ENCODE measurements at regions not wholly inside any gene's neighbourhood (a gene's known extent, or its start where the extent isn't known, plus 50 kb on each side); places are given as distances from the start of the nearest gene placed in this dataset.
"Not testable (repeated sequence)": the region's sequence is repeated elsewhere in the genome, so short reads cannot be mapped to it uniquely, and the experiment has no call there.

GRCh38 chr5:110268283-110268682 is 458.2 kb downstream of the TMEM232 start:
- Histone ChIP-seq H3K36me3 (no peaks in the 10 kb centered on the region), H3K27ac (no peak overlapping the region), H3K4me1 (no peaks in the 10 kb centered on the region), H3K4me3 (no peak overlapping the region), H3K27me3 (no peaks in the 10 kb centered on the region), H3K9me3 (no peaks in the 10 kb centered on the region)
- TF ChIP-seq POLR2A (IDR thresholded peaks at IDR 0.05): no peak
- TF ChIP-seq, protein P1, sequence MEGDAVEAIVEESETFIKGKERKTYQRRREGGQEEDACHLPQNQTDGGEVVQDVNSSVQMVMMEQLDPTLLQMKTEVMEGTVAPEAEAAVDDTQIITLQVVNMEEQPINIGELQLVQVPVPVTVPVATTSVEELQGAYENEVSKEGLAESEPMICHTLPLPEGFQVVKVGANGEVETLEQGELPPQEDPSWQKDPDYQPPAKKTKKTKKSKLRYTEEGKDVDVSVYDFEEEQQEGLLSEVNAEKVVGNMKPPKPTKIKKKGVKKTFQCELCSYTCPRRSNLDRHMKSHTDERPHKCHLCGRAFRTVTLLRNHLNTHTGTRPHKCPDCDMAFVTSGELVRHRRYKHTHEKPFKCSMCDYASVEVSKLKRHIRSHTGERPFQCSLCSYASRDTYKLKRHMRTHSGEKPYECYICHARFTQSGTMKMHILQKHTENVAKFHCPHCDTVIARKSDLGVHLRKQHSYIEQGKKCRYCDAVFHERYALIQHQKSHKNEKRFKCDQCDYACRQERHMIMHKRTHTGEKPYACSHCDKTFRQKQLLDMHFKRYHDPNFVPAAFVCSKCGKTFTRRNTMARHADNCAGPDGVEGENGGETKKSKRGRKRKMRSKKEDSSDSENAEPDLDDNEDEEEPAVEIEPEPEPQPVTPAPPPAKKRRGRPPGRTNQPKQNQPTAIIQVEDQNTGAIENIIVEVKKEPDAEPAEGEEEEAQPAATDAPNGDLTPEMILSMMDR (IDR thresholded peaks at IDR 0.05): no peak
- ATAC-seq: no peak
- intact Hi-C loops (cut with DNase I): no loop called here
- no peak for DNase-seq

DNA sequence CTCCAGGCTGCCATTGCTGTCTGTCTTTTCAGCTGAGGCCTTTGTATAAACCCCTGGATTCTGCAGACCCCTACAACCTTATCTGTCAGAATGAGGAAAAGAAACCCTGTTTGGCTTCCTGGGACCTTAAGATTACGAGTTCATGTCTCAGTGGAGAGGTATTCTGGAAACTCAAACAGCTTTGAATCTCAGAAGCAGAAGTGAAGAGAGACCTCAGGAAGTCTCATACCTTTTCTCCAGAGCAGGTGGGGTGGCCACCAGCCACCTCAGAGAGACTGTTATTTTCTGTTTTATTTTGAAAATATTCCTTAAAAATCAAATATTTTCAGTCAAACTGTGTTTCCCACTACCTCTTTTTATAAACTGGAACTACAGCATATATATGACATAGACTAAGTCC is 457.5 kb downstream of the TMEM232 start:
- ATAC-seq (no peak), DNase-seq (no peak)
- Histone ChIP-seq H3K9me3 (no peaks in the 10 kb centered on the region), H3K4me3 (no peak overlapping the region), H3K27me3 (no peaks in the 10 kb centered on the region), H3K36me3 (no peaks in the 10 kb centered on the region), H3K4me1 (no peaks in the 10 kb centered on the region), H3K27ac (no peak overlapping the region)
- 62% methylated on average over 1 of the region's 1 CpG for WGBS (ENCODE audit: insufficient coverage, low coverage, low lambda C conversion rate, missing lambda C conversion rate)
- TF ChIP-seq, protein P1 (IDR thresholded peaks at IDR 0.05): no peak
- TF ChIP-seq POLR2A (IDR thresholded peaks at IDR 0.05): no peak
- intact Hi-C loops (cut with DNase I): no loop called here

DNA sequence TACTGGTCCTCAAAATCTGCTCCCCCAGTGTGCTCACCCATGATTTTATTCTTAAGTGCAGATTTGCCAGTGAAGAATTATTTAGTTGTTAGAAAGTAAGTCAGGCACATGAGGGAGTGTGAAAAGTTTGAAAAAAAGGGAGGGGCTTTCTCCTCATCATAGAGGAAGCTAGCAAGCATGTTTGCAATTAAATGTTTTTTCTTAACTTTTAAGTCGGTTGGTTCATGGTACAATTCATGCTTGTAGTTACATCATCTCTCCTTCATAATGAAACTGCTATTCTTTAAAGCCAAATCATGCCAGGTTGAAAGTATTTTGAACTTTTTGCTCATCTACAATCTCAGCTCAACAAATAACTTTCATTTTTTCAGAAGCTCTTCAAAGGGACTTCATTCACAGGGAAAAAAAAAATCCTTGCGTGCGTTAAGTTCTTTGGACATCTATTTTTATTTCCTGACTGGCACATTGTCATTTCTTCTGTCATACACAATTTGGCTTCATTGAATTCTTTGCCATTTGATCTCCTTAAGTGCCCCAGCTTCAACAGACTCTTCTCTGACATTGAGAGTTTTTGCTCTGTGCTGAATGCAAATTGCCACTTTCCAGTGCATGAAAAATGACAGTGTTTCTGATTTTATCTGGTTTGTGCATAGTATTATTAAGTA is 456.9 kb downstream of the TMEM232 start:
- ATAC-seq: no peak
- 66% methylated on average over 3 of the region's 3 CpGs for WGBS (ENCODE audit: insufficient coverage, low coverage, low lambda C conversion rate, missing lambda C conversion rate)

GRCh38 chr5:110275878-110276277 is 450.6 kb downstream of the TMEM232 start:
- H3K36me3 ChIP-seq: no peaks in the 10 kb centered on the region
- intact Hi-C loops (cut with DNase I): no loop called here
- DNase-seq: no peak
- no peak overlapping the region for H3K4me3 ChIP-seq
- H3K9me3 ChIP-seq: no peaks in the 10 kb centered on the region
- H3K27ac ChIP-seq: no peak overlapping the region
- H3K4me1 ChIP-seq: no peaks in the 10 kb centered on the region
- H3K27me3 ChIP-seq: no peaks in the 10 kb centered on the region
- no peak for ATAC-seq
- no peak for TF ChIP-seq POLR2A (IDR thresholded peaks at IDR 0.05)
- TF ChIP-seq, protein P1 (IDR thresholded peaks at IDR 0.05): no peak
- 90% methylated on average over 2 of the region's 2 CpGs for WGBS (ENCODE audit: insufficient coverage, low coverage, low lambda C conversion rate, missing lambda C conversion rate)

More for the DNA sequence above, 456.9 kb downstream of the TMEM232 start:
- Histone ChIP-seq H3K4me1 (no peaks in the 10 kb centered on the region), H3K4me3 (no peak overlapping the region), H3K27ac (no peak overlapping the region), H3K9me3 (no peaks in the 10 kb centered on the region), H3K36me3 (no peaks in the 10 kb centered on the region), H3K27me3 (no peaks in the 10 kb centered on the region)
- TF ChIP-seq POLR2A (IDR thresholded peaks at IDR 0.05): no peak
- TF ChIP-seq, protein P1 (IDR thresholded peaks at IDR 0.05): no peak
- no peak for DNase-seq
- intact Hi-C loops (cut with DNase I): no loop called here

DNA sequence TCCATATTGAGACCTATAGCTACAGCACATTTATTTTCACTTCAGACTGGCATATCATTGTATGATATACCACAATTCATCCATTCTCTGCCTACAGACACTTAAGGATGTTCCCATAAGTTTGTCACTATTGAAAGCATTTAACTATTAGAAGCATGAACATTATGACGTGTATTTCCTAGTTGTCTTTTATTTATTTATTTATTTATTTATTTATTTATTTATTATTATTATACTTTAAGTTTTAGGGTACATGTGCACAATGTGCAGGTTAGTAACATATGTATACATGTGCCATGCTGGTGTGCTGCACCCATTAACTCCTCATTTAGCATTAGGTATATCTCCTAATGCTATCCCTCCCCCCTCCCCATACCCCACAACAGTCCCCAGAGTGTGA is 448.0 kb downstream of the TMEM232 start:
- H3K9me3 ChIP-seq: not testable (repeated sequence)

GRCh38 chr5:110284121-110284520 is 442.4 kb downstream of the TMEM232 start:
- 55% methylated on average over 8 of the region's 8 CpGs for WGBS (ENCODE audit: insufficient coverage, low coverage, low lambda C conversion rate, missing lambda C conversion rate)
- intact Hi-C loops (cut with DNase I); H3K27me3 ChIP-seq: not testable (repeated sequence)

More for the DNA sequence above, 448.0 kb downstream of the TMEM232 start:
- H3K27me3 ChIP-seq; H3K4me3 ChIP-seq; H3K36me3 ChIP-seq; H3K4me1 ChIP-seq; DNase-seq; ATAC-seq; intact Hi-C loops (cut with DNase I); H3K27ac ChIP-seq: not testable (repeated sequence)
- WGBS (ENCODE audit: insufficient coverage, low coverage, low lambda C conversion rate, missing lambda C conversion rate): 40% methylated on average over 1 of the region's 1 CpG

More at GRCh38 chr5:110284121-110284520, 442.4 kb downstream of the TMEM232 start:
- ATAC-seq, H3K9me3 ChIP-seq, H3K36me3 ChIP-seq, H3K27ac ChIP-seq, DNase-seq, H3K4me1 ChIP-seq, H3K4me3 ChIP-seq: not testable (repeated sequence)
